ENCODE measurements at regions not wholly inside any gene's neighbourhood (a gene's known extent, or its start where the extent isn't known, plus 50 kb on each side); places are given as distances from the start of the nearest gene placed in this dataset.
"Not testable (repeated sequence)": the region's sequence is repeated elsewhere in the genome, so short reads cannot be mapped to it uniquely, and the experiment has no call there.

- no peak for DNase-seq
These were observed 140.4 kb downstream of the MID1IP1 start for GRCh38 chrX:38941675-38942074.

GRCh38 chrX:38943120-38943519, 141.9 kb downstream of the MID1IP1 start:
- no peak for DNase-seq

- DNase-seq = no peak
These were observed 146.8 kb downstream of the MID1IP1 start for GRCh38 chrX:38948046-38948445.

GRCh38 chrX:38954520-38954919, 153.3 kb downstream of the MID1IP1 start:
- no peak for DNase-seq

GRCh38 chrX:38959736-38960135, 158.5 kb downstream of the MID1IP1 start:
- no peak for DNase-seq

GRCh38 chrX:38960137-38960536, 158.9 kb downstream of the MID1IP1 start:
- no peak for DNase-seq

- DNase-seq = no peak
These were observed 160.7 kb downstream of the MID1IP1 start for GRCh38 chrX:38961936-38962335.

- not testable (repeated sequence) for DNase-seq
These were observed 162.0 kb downstream of the MID1IP1 start for GRCh38 chrX:38963244-38963643.

GRCh38 chrX:38965888-38966287, 164.6 kb downstream of the MID1IP1 start:
- DNase-seq = no peak

- DNase-seq = peak; percentile 17
These were observed 167.3 kb downstream of the MID1IP1 start for GRCh38 chrX:38968344-38969216.

- DNase-seq = no peak
These were observed 168.8 kb downstream of the MID1IP1 start for GRCh38 chrX:38970074-38970473.

GRCh38 chrX:38970845-38971244, 169.6 kb downstream of the MID1IP1 start:
- DNase-seq = no peak

GRCh38 chrX:38973322-38973721, 172.1 kb downstream of the MID1IP1 start:
- DNase-seq = peak; percentile 15

- no peak for DNase-seq
These were observed 173.3 kb downstream of the MID1IP1 start for GRCh38 chrX:38974542-38974941.

- no peak for DNase-seq
These were observed 174.2 kb downstream of the MID1IP1 start for GRCh38 chrX:38975368-38975942.

- no peak for DNase-seq
These were observed 181.1 kb downstream of the MID1IP1 start for GRCh38 chrX:38982370-38982769.

GRCh38 chrX:38982843-38983242, 181.6 kb downstream of the MID1IP1 start:
- DNase-seq = no peak

GRCh38 chrX:38985375-38985774, 184.1 kb downstream of the MID1IP1 start:
- no peak for DNase-seq

- DNase-seq = no peak
These were observed 184.7 kb downstream of the MID1IP1 start for GRCh38 chrX:38985945-38986344.

- DNase-seq = no peak
These were observed 185.3 kb downstream of the MID1IP1 start for GRCh38 chrX:38986586-38986985.

- no peak for DNase-seq
These were observed 186.0 kb downstream of the MID1IP1 start for GRCh38 chrX:38987198-38987651.

- no peak for DNase-seq
These were observed 187.0 kb downstream of the MID1IP1 start for GRCh38 chrX:38988301-38988700.

- DNase-seq = no peak
These were observed 187.8 kb downstream of the MID1IP1 start for GRCh38 chrX:38989076-38989475.

Data from tongue (tissue), 1 donor.